Hepatocyte (in vitro differentiated cells): ENCODE measurements at regions not wholly inside any gene's neighbourhood (a gene's known extent, or its start where the extent isn't known, plus 50 kb on each side); places are given as distances from the start of the nearest gene placed in this dataset.

Source experiments
- DNase-seq: peaks from one replicate; pipeline ENCODE4 v3.0.0-alpha.2; 2016; ENCODE audit warnings: low spot score
- H2AFZ ChIP-seq: fragments of 200-600 bp; sonication (generic); 2 replicates; pipeline ENCODE4 v1.6.0; 2016; ENCODE audit warnings: antibody characterized with exemption, mild to moderate bottlenecking
- H3K27ac ChIP-seq: fragments of 200-600 bp; sonication (generic); 2 replicates; pipeline ENCODE4 v1.5.1; 2016; ENCODE audit warnings: mild to moderate bottlenecking
- H3K27me3 ChIP-seq: fragments of 200-600 bp; sonication (generic); 2 replicates; pipeline ENCODE4 v1.6.1; 2016
- H3K36me3 ChIP-seq: fragments of 200-600 bp; sonication (generic); replicated peaks from 2 replicates; pipeline ENCODE4 v1.5.1; 2016; ENCODE audit warnings: low read depth; ENCODE audit not compliant: insufficient read depth
- H3K4me1 ChIP-seq: fragments of 200-600 bp; sonication (generic); 2 replicates; pipeline ENCODE4 v1.5.1; 2016; ENCODE audit warnings: mild to moderate bottlenecking, moderate library complexity; ENCODE audit not compliant: insufficient read depth
- H3K4me2 ChIP-seq: fragments of 200-600 bp; sonication (generic); 2 replicates; pipeline ENCODE4 v1.6.0; 2016
- H3K4me3 ChIP-seq: fragments of 200-600 bp; sonication (generic); 2 replicates; pipeline ENCODE4 v1.5.1; 2016; ENCODE audit warnings: mild to moderate bottlenecking
- H3K79me2 ChIP-seq: fragments of 200-600 bp; sonication (generic); 2 replicates; pipeline ENCODE4 v1.6.0; 2017; ENCODE audit warnings: mild to moderate bottlenecking
- H3K9me2 ChIP-seq: fragments of 200-600 bp; sonication (generic); replicated peaks from 2 replicates; pipeline ENCODE4 v1.6.0; 2017; ENCODE audit warnings: mild to moderate bottlenecking; ENCODE audit not compliant: insufficient read depth
- H3K9me3 ChIP-seq: fragments of 200-600 bp; sonication (generic); 2 replicates; pipeline ENCODE4 v1.5.1; 2016; ENCODE audit warnings: low read depth, mild to moderate bottlenecking
- H4K20me1 ChIP-seq: fragments of 200-600 bp; sonication (generic); 2 replicates; pipeline ENCODE4 v1.6.0; 2016; ENCODE audit warnings: mild to moderate bottlenecking; ENCODE audit not compliant: insufficient read depth, poor library complexity, severe bottlenecking
- EZH2 ChIP-seq: fragments of 200-600 bp; sonication (generic); IDR thresholded peaks from 2 replicates; pipeline ENCODE4 v1.6.1; 2016; ENCODE audit warnings: antibody characterized with exemption, mild to moderate bottlenecking, borderline replicate concordance
- EZH2phosphoT487 ChIP-seq: fragments of 200-600 bp; sonication (generic); IDR thresholded peaks from one replicate; pipeline ENCODE4 v1.6.1; 2018; ENCODE audit warnings: antibody characterized with exemption, mild to moderate bottlenecking, low read depth, moderate library complexity; ENCODE audit not compliant: unreplicated experiment, severe bottlenecking
- WGBS: methylation state at CpG from one replicate; pipeline ENCODE4 v1.1.6; 2016; ENCODE audit warnings: low lambda C conversion rate; ENCODE audit errors: missing lambda C conversion rate; 5-methylcytosine and 5-hydroxymethylcytosine counted together
- TF ChIP-seq, protein P1 (sequence below): fragments of 200-600 bp; sonication (generic); IDR thresholded peaks from 2 replicates; pipeline ENCODE4 v1.5.1; 2016; ENCODE audit warnings: antibody characterized with exemption, mild to moderate bottlenecking; ENCODE audit not compliant: poor library complexity

DNA sequence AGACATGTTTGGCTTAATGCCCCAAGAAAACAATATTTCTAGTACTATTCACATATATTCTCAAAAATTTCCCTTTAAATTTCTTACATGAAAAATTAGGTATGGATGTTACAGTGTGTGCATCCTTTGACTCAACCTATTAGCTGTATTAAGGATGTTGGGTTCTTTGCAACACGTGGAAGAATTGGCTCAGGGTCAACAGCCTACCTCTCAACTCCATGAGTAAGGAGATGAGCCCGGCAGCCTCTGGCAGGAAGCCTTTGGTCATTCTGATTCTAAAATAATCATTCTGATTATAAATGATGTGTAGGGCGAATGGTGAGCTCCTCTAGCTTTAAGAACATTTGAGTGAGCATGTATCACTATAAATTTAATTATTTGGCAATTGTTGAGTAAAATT is 148.0 kb upstream of the WDFY3 start:
- TF ChIP-seq EZH2phosphoT487: no peak
- TF ChIP-seq, protein P1, sequence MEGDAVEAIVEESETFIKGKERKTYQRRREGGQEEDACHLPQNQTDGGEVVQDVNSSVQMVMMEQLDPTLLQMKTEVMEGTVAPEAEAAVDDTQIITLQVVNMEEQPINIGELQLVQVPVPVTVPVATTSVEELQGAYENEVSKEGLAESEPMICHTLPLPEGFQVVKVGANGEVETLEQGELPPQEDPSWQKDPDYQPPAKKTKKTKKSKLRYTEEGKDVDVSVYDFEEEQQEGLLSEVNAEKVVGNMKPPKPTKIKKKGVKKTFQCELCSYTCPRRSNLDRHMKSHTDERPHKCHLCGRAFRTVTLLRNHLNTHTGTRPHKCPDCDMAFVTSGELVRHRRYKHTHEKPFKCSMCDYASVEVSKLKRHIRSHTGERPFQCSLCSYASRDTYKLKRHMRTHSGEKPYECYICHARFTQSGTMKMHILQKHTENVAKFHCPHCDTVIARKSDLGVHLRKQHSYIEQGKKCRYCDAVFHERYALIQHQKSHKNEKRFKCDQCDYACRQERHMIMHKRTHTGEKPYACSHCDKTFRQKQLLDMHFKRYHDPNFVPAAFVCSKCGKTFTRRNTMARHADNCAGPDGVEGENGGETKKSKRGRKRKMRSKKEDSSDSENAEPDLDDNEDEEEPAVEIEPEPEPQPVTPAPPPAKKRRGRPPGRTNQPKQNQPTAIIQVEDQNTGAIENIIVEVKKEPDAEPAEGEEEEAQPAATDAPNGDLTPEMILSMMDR: no peak
- TF ChIP-seq EZH2: no peak
- Histone ChIP-seq H3K4me1 (no peaks in the 10 kb centered on the region), H3K27ac (no peak overlapping the region), H3K9me3 (no peaks in the 10 kb centered on the region), H4K20me1 (no peaks in the 10 kb centered on the region), H3K27me3 (no peaks in the 10 kb centered on the region), H3K4me2 (no peak overlapping the region), H3K79me2 (no peaks in the 10 kb centered on the region), H3K4me3 (no peak overlapping the region), H3K36me3 (no peaks in the 10 kb centered on the region), H2AFZ (no peak overlapping the region), H3K9me2 (no peaks in the 10 kb centered on the region)
- WGBS: 84% methylated on average over 3 of the region's 3 CpGs
- no peak for DNase-seq

DNA sequence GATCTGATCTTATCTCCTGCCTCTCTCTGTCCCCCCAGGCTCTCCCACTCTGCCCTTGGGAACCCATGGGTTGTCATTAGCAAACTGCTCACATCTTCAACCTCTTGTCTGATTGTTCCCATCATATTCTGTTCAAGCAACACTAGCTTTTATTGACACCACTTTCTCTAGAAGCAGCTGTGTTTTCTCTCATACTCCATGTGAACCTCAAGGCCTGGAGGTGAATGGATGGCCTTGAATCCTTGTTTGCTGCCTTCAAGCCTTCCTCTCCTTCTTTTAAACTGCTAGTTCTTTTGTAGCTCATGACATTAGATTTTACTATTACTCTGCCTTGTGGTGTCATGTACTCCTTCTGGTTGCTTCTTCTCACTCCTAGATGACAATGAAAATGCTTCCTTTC is 149.5 kb upstream of the WDFY3 start:
- no peaks in the 10 kb centered on the region for H3K9me2 ChIP-seq
- H3K4me3 ChIP-seq: no peak overlapping the region
- no peaks in the 10 kb centered on the region for H4K20me1 ChIP-seq
- TF ChIP-seq EZH2phosphoT487: no peak
- TF ChIP-seq EZH2: no peak
- TF ChIP-seq, protein P1: no peak
- DNase-seq: no peak
- H3K79me2 ChIP-seq: no peaks in the 10 kb centered on the region
- H2AFZ ChIP-seq: no peak overlapping the region
- H3K27me3 ChIP-seq: no peaks in the 10 kb centered on the region
- H3K9me3 ChIP-seq: no peaks in the 10 kb centered on the region
- H3K4me2 ChIP-seq: no peak overlapping the region
- no peak overlapping the region for H3K27ac ChIP-seq
- H3K36me3 ChIP-seq: no peaks in the 10 kb centered on the region
- no peaks in the 10 kb centered on the region for H3K4me1 ChIP-seq

DNA sequence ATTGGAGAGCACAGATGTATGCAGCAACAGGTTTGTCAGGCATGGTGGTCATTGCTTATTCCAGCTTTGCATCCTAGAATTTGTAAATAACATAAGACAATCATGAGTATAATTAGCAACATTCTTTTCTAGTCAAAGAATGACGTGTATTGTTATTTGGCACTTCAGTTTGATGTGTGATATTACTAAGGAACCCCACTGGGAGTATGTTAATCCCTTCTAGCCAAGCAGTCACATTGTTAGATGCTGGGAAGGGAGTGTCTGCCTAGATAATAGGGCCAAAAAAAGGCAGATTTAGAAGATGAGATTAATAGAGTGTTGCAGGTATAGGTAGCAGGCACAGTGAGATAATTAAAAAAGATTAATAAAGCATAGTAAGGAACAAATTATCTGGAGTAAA is 159.2 kb upstream of the WDFY3 start:
- no peaks in the 10 kb centered on the region for H3K27me3 ChIP-seq
- TF ChIP-seq EZH2 (no peak), EZH2phosphoT487 (no peak)
- TF ChIP-seq, protein P1: no peak
- no peak overlapping the region for H3K4me3 ChIP-seq
- no peaks in the 10 kb centered on the region for H4K20me1 ChIP-seq
- H2AFZ ChIP-seq: no peak overlapping the region
- H3K9me3 ChIP-seq: peaks cover 5% of the 10 kb centered on the region
- H3K4me1 ChIP-seq: no peaks in the 10 kb centered on the region
- H3K9me2 ChIP-seq: no peaks in the 10 kb centered on the region
- H3K79me2 ChIP-seq: no peaks in the 10 kb centered on the region
- no peaks in the 10 kb centered on the region for H3K36me3 ChIP-seq
- WGBS: 35% methylated on average over 1 of the region's 1 CpG
- no peak overlapping the region for H3K4me2 ChIP-seq
- no peak overlapping the region for H3K27ac ChIP-seq
- DNase-seq: no peak

DNA sequence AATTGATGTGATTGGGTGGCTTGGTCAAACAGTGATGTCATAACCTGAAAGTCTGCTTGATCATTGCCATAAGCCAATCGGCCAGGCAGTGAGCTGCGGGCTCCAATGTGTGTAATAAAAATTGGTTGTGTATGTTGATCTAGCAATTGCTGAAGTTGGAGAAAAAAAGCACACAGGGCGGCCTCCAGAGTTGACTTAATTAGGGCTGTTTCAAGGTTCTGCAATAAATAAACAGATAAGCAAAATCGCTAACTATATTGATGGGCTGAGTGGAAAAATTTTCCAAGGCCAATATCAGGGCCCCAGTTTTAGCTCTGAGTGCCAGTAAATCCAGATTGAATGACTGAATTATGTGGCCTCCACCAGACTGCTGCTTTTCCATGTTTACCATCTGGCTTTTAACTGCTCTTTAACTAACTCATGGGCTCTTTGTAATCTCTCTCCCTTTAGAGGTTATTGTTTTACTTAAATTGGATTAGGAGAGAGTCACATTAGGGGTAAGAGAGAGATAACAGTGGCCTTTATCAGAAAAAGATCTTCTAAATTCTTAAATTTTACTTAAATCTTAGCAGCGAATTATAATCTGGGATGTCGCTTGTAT is 160.6 kb upstream of the WDFY3 start:
- H3K9me3 ChIP-seq: peaks cover 5% of the 10 kb centered on the region
- no peak overlapping the region for H3K27ac ChIP-seq
- H3K27me3 ChIP-seq: no peaks in the 10 kb centered on the region
- H3K9me2 ChIP-seq: no peaks in the 10 kb centered on the region
- H2AFZ ChIP-seq: no peak overlapping the region
- H3K4me2 ChIP-seq: no peak overlapping the region
- WGBS: 64% methylated on average over 6 of the region's 6 CpGs
- H3K79me2 ChIP-seq: no peaks in the 10 kb centered on the region
- no peak for DNase-seq
- no peaks in the 10 kb centered on the region for H4K20me1 ChIP-seq
- H3K4me1 ChIP-seq: no peaks in the 10 kb centered on the region
- TF ChIP-seq EZH2phosphoT487 (no peak), EZH2 (no peak)
- TF ChIP-seq, protein P1: no peak
- no peak overlapping the region for H3K4me3 ChIP-seq
- H3K36me3 ChIP-seq: no peaks in the 10 kb centered on the region
